Endothelial cell of umbilical vein (primary cell): ENCODE measurements at regions not wholly inside any gene's neighbourhood (a gene's known extent, or its start where the extent isn't known, plus 50 kb on each side); places are given as distances from the start of the nearest gene placed in this dataset.

ENCODE experiments used
- BruUV-seq: library from RNA; stranded (reverse); fragments of 400-500 nt; replicated peaks from 2 replicates; lab custom pipeline; 2021; lab: Mats Ljungman, UMichigan
- CTCF ChIA-PET: fragments of 300-600, 350-600 bp; sonication (Branson Sonifier 250); formaldehyde crosslinking; loops from one replicate; lab custom pipeline; 2021; ENCODE audit warnings: antibody characterized with exemption, inconsistent platforms; lab: Charles Lee
- POLR2A ChIA-PET: fragments of 300-600, 350-600 bp; sonication (Branson Sonifier 250); formaldehyde crosslinking; loops from one replicate; lab custom pipeline; 2021; ENCODE audit warnings: antibody characterized with exemption, inconsistent platforms; lab: Charles Lee
- DNase-seq: peaks from one replicate; pipeline ENCODE4 v3.0.0-alpha.2; 2011; ENCODE audit warnings: low read depth, low spot score
- FAIRE-seq: peaks from 2 replicates; lab custom pipeline; 2011; peaks lifted over from hg19 to GRCh38; lab: Jason Lieb, UNC
- H2AFZ ChIP-seq: 2 replicates; pipeline ENCODE4 v1.6.0; 2012; ENCODE audit warnings: low read depth, low read length, control low read depth, inconsistent platforms
- H3K27ac ChIP-seq: 2 replicates; pipeline ENCODE4 v1.5.1; 2011; ENCODE audit warnings: low read depth, mild to moderate bottlenecking, control low read depth, low read length, moderate library complexity; ENCODE audit not compliant: insufficient read depth
- H3K27me3 ChIP-seq, 2 experiments: 2 replicates each; pipeline versions ENCODE4 v1.6.0 to v1.6.1; 2011; ENCODE audit warnings: low read length in 2 of 2, mixed read lengths in 1 of 2; ENCODE audit not compliant: control insufficient read depth in 2 of 2, insufficient read depth in 2 of 2
- H3K36me3 ChIP-seq, 2 experiments: 2 replicates in 1 of 2; 3 replicates in 1 of 2; pipeline ENCODE4 v1.5.1; 2011; ENCODE audit warnings: low read length in 2 of 2, mild to moderate bottlenecking in 1 of 2, moderate library complexity in 1 of 2; ENCODE audit not compliant: control insufficient read depth in 2 of 2, insufficient read depth in 2 of 2; ENCODE audit errors: extremely low read depth in 1 of 2
- H3K4me1 ChIP-seq: 3 replicates; pipeline ENCODE4 v1.5.1; 2011; ENCODE audit warnings: mild to moderate bottlenecking, low read length; ENCODE audit not compliant: control insufficient read depth, insufficient read depth; ENCODE audit errors: extremely low read depth
- H3K4me2 ChIP-seq: 2 replicates; pipeline ENCODE4 v1.6.1; 2011; ENCODE audit warnings: low read length, control low read depth, mixed read lengths; ENCODE audit not compliant: insufficient read depth
- H3K4me3 ChIP-seq, 3 experiments: fragments of 200-600 bp in 1 of 3; sonication (generic), shearing (Covaris generic) in 1 of 3; replicated peaks in 1 of 3; 2 replicates each; pipeline ENCODE4 v1.5.1; 2011 to 2016; ENCODE audit warnings: control low read depth in 3 of 3, low read length in 3 of 3, mild to moderate bottlenecking in 2 of 3, inconsistent platforms in 1 of 3, low read depth in 1 of 3, moderate library complexity in 1 of 3; ENCODE audit not compliant: insufficient read depth in 1 of 3
- H3K79me2 ChIP-seq: 2 replicates; pipeline ENCODE4 v1.6.0; 2012; ENCODE audit warnings: low read length, inconsistent platforms; ENCODE audit not compliant: control insufficient read depth, insufficient read depth
- H3K9ac ChIP-seq: replicated peaks from 2 replicates; pipeline ENCODE3; 2011; ENCODE audit warnings: low read length, control low read depth; ENCODE audit not compliant: insufficient read depth; ENCODE audit errors: extremely low read depth
- H3K9me1 ChIP-seq: replicated peaks from 3 replicates; pipeline ENCODE4 v1.6.0; 2011; ENCODE audit warnings: mild to moderate bottlenecking, low read length; ENCODE audit not compliant: control insufficient read depth, insufficient read depth; ENCODE audit errors: extremely low read depth
- H3K9me3 ChIP-seq: replicated peaks from 2 replicates; pipeline ENCODE4 v1.5.1; 2012; ENCODE audit warnings: low read length, inconsistent platforms; ENCODE audit not compliant: control insufficient read depth, insufficient read depth
- H4K20me1 ChIP-seq: replicated peaks from 2 replicates; pipeline ENCODE3; 2011; ENCODE audit warnings: mild to moderate bottlenecking, low read length; ENCODE audit not compliant: control insufficient read depth, insufficient read depth; ENCODE audit errors: extremely low read depth
- CTCF ChIP-seq, 2 donors: IDR thresholded peaks; 1 replicate in 1 of 2; 2 replicates in 1 of 2; pipeline ENCODE4 v1.5.1; 2011; ENCODE audit warnings: low read length in 2 of 2, mild to moderate bottlenecking in 2 of 2, moderate library complexity in 2 of 2, control low read depth in 1 of 2, inconsistent platforms in 1 of 2, low read depth in 1 of 2; ENCODE audit not compliant: insufficient read depth in 1 of 2; ENCODE audit errors: extremely low read depth in 1 of 2
- EZH2 ChIP-seq: IDR thresholded peaks from 2 replicates; pipeline ENCODE4 v1.6.1; 2012; ENCODE audit warnings: borderline replicate concordance, low read depth, mild to moderate bottlenecking, moderate library complexity, low read length, inconsistent platforms; ENCODE audit not compliant: severe bottlenecking
- FOS ChIP-seq: IDR thresholded peaks from 2 replicates; pipeline ENCODE4 v1.6.1; 2011; ENCODE audit warnings: mild to moderate bottlenecking, low read length, moderate library complexity, borderline replicate concordance; ENCODE audit not compliant: insufficient read depth
- GATA2 ChIP-seq: IDR thresholded peaks from 2 replicates; pipeline ENCODE4 v1.7.0; 2011; ENCODE audit warnings: low read depth, mild to moderate bottlenecking, moderate library complexity, mixed read lengths, low read length; ENCODE audit not compliant: insufficient read length, insufficient read depth
- JUN ChIP-seq: IDR thresholded peaks from 2 replicates; pipeline ENCODE4 v1.6.1; 2011; ENCODE audit warnings: borderline replicate concordance, low read depth; ENCODE audit not compliant: insufficient read length, insufficient read depth
- MYC ChIP-seq: IDR thresholded peaks from one replicate; pipeline ENCODE4 v1.6.1; 2011; ENCODE audit warnings: mild to moderate bottlenecking, low read depth, low read length
- POLR2A ChIP-seq: IDR thresholded peaks from 2 replicates; pipeline ENCODE4 v1.6.1; 2012; ENCODE audit warnings: low read depth, mild to moderate bottlenecking, control low read depth, low read length
- POLR2AphosphoS5 ChIP-seq: IDR thresholded peaks from 2 replicates; pipeline ENCODE4 v1.6.1; 2012; ENCODE audit warnings: low read depth, mild to moderate bottlenecking, control low read depth, low read length, moderate library complexity; ENCODE audit not compliant: insufficient read depth
- dilution Hi-C: fragments of 300-500 bp; cut with MboI; formaldehyde crosslinking; loops from one replicate; pipeline ENCODE4 v1.15.0; 2019; ENCODE audit warnings: low sequenced_read_pairs; ENCODE audit not compliant: extremely low pct_ligation_motif_present
- intact Hi-C: fragments of 100-400 bp; cut with micrococcal nuclease; formaldehyde crosslinking; loops from one replicate; pipeline ENCODE4 v1.10.0; 2022
- TF ChIP-seq, protein P1 (sequence below): IDR thresholded peaks from 2 replicates; pipeline ENCODE4 v1.6.1; 2011; ENCODE audit not compliant: insufficient read depth, insufficient read length

DNA sequence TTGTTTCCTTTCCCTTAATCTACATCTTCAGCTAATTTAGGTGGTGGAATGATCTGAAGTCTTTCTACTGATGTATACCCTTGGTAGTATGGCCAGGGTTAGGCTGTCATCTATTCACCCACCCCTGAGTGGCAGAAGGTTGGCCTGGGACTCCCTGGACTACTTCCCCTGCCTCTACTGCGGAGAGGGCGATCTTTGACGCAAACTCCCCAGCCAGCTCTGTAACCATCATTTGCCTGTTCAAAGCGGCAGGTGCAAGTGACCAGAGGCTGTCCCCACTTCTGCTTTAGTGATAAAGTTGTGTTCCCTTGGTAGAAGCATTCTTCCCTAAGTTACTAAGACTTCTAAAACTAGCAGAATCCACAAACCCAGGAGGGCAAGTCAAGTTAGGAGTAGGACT, 70.8 kb upstream of the UNC5B start:
- Histone ChIP-seq H3K9ac (no peak overlapping the region), H3K4me2 (no peak overlapping the region), H3K27ac (no peak overlapping the region), H3K27me3 (peaks cover 5 to 19% of the 10 kb centered on the region in 2 experiments), H3K9me1 (no peaks in the 10 kb centered on the region), H2AFZ (no peak overlapping the region), H3K79me2 (no peaks in the 10 kb centered on the region), H3K4me1 (no peaks in the 10 kb centered on the region), H4K20me1 (no peaks in the 10 kb centered on the region), H3K9me3 (no peaks in the 10 kb centered on the region), H3K4me3 (no peak overlapping the region), H3K36me3 (no peaks in the 10 kb centered on the region)
- intact Hi-C loops (no loop called here), dilution Hi-C loops (no loop called here)
- no TSS peak for BruUV-seq
- ChIA-PET POLR2A (no interaction called here), CTCF (no interaction called here)
- FAIRE-seq (no peak), DNase-seq (no peak)
- TF ChIP-seq MYC (no peak), FOS (no peak), GATA2 (no peak), EZH2 (no peak), JUN (no peak)
- TF ChIP-seq, protein P1, sequence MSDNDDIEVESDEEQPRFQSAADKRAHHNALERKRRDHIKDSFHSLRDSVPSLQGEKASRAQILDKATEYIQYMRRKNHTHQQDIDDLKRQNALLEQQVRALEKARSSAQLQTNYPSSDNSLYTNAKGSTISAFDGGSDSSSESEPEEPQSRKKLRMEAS: no peak

GRCh38 chr10:71143170-71143569, 69.2 kb upstream of the UNC5B start:
- Histone ChIP-seq H3K36me3 (no peaks in the 10 kb centered on the region), H3K4me1 (no peaks in the 10 kb centered on the region), H3K27me3 (peaks cover 11 to 22% of the 10 kb centered on the region in 2 experiments), H3K9ac (no peak overlapping the region), H3K9me1 (no peaks in the 10 kb centered on the region), H3K4me3 (no peak overlapping the region), H3K27ac (no peak overlapping the region), H3K9me3 (no peaks in the 10 kb centered on the region), H3K79me2 (no peaks in the 10 kb centered on the region), H2AFZ (no peak overlapping the region), H3K4me2 (no peak overlapping the region), H4K20me1 (no peaks in the 10 kb centered on the region)
- CTCF ChIA-PET: no interaction called here
- TF ChIP-seq JUN: no peak
- TF ChIP-seq FOS: no peak
- TF ChIP-seq CTCF (IDR thresholded peaks at IDR 0.05; ENCODE audit: extremely low read depth in 1 of 2, insufficient read depth in 1 of 2, low read depth in 1 of 2, low read length in 2 of 2): no peak
- no peak for TF ChIP-seq POLR2AphosphoS5
- TF ChIP-seq, protein P1: no peak
- no peak for TF ChIP-seq EZH2
- no peak for TF ChIP-seq POLR2A
- TF ChIP-seq MYC: no peak
- TF ChIP-seq GATA2: no peak
- dilution Hi-C loops (no loop called here), intact Hi-C loops (no loop called here)
- no TSS peak for BruUV-seq
- DNase-seq: no peak
- POLR2A ChIA-PET: no interaction called here
- no peak for FAIRE-seq
